DND-41 (cell line): ENCODE measurements at regions not wholly inside any gene's neighbourhood (a gene's known extent, or its start where the extent isn't known, plus 50 kb on each side); places are given as distances from the start of the nearest gene placed in this dataset.

ENCODE experiments used
- ATAC-seq: fragments of 200-7000 bp; cut with Tn5 transposase; 3 replicates; pipeline ENCODE4 v1.9.1; 2021; ENCODE audit warnings: low read depth; ENCODE audit not compliant: insufficient read depth
- DNase-seq: peaks from one replicate; pipeline ENCODE4 v3.0.0-alpha.2; 2020
- H2AFZ ChIP-seq: 2 replicates; pipeline ENCODE4 v1.6.0; 2012; ENCODE audit warnings: low read depth, low read length
- H3K27ac ChIP-seq: 2 replicates; pipeline ENCODE4 v1.5.1; 2012; ENCODE audit warnings: low read length, inconsistent platforms
- H3K27me3 ChIP-seq: fragments of 200-600 bp; sonication (generic); 2 replicates; pipeline ENCODE4 v1.6.0; 2012; ENCODE audit warnings: low read length, mild to moderate bottlenecking, inconsistent platforms; ENCODE audit not compliant: insufficient read depth, poor library complexity
- H3K36me3 ChIP-seq: 2 replicates; pipeline ENCODE4 v1.5.1; 2012; ENCODE audit warnings: low read length, inconsistent platforms; ENCODE audit not compliant: insufficient read depth
- H3K4me1 ChIP-seq: 2 replicates; pipeline ENCODE4 v1.5.1; 2012; ENCODE audit warnings: mild to moderate bottlenecking, low read length; ENCODE audit not compliant: insufficient read depth
- H3K4me2 ChIP-seq: 2 replicates; pipeline ENCODE4 v1.6.0; 2012; ENCODE audit warnings: mild to moderate bottlenecking, moderate library complexity, low read length, inconsistent platforms; ENCODE audit not compliant: insufficient read depth
- H3K4me3 ChIP-seq, 2 experiments: fragments of 200-600 bp in 1 of 2; shearing (Covaris generic) in 1 of 2; 2 replicates each; pipeline ENCODE4 v1.5.1; 2012 to 2016; ENCODE audit warnings: inconsistent platforms in 2 of 2, low read length in 2 of 2, mild to moderate bottlenecking in 2 of 2, low read depth in 1 of 2, moderate library complexity in 1 of 2
- H3K79me2 ChIP-seq: 2 replicates; pipeline ENCODE4 v1.6.0; 2012; ENCODE audit warnings: low read length, inconsistent platforms; ENCODE audit not compliant: insufficient read depth
- H3K9ac ChIP-seq: 2 replicates; pipeline ENCODE4 v1.6.0; 2012; ENCODE audit warnings: low read depth, mild to moderate bottlenecking, inconsistent platforms, low read length, moderate library complexity
- H3K9me3 ChIP-seq: 2 replicates; pipeline ENCODE4 v1.5.1; 2012; ENCODE audit warnings: low read length, moderate library complexity, mild to moderate bottlenecking, inconsistent platforms; ENCODE audit not compliant: insufficient read depth, severe bottlenecking
- H4K20me1 ChIP-seq: 2 replicates; pipeline ENCODE4 v1.6.0; 2012; ENCODE audit warnings: low read length; ENCODE audit not compliant: insufficient read depth
- EZH2 ChIP-seq: IDR thresholded peaks from 3 replicates; pipeline ENCODE4 v1.6.1; 2012; ENCODE audit warnings: borderline replicate concordance, low read depth, mild to moderate bottlenecking, moderate library complexity, low read length, inconsistent platforms; ENCODE audit not compliant: severe bottlenecking
- TF ChIP-seq, protein P1 (sequence below): IDR thresholded peaks from 2 replicates; pipeline ENCODE4 v1.5.1; 2012; ENCODE audit warnings: borderline replicate concordance, low read length, moderate library complexity, mild to moderate bottlenecking; ENCODE audit not compliant: poor library complexity, severe bottlenecking; ENCODE audit errors: extremely low read depth

DNA sequence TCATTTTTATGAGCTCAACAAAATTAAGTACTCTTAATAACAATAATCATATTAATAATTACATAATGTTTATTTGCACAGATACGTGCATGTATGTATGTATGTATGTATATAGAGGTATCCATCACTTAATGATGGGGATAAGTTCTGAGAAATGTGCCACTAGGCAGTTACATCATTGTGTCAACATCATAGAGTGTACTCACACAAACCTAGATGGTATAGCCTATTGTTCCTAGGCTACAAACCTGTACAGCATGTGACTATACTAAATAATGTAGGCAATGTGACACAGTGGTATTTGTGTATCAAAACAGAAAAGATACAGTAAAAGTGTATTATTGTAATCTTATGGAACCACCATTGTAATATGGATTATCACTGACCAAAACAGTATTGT, 874.7 kb upstream of the GBE1 start:
- Histone ChIP-seq H3K9ac (no peak overlapping the region), H3K27ac (no peak overlapping the region), H3K27me3 (no peaks in the 10 kb centered on the region), H3K4me1 (peaks cover 3% of the 10 kb centered on the region; the same call in 1 of the 2 replicates), H4K20me1 (no peaks in the 10 kb centered on the region), H3K36me3 (no peaks in the 10 kb centered on the region), H3K4me3 (no peak overlapping the region), H3K4me2 (no peak overlapping the region), H2AFZ (no peak overlapping the region), H3K9me3 (peaks cover 8% of the 10 kb centered on the region), H3K79me2 (no peaks in the 10 kb centered on the region)
- DNase-seq (no peak), ATAC-seq (no peak)
- TF ChIP-seq, protein P1, sequence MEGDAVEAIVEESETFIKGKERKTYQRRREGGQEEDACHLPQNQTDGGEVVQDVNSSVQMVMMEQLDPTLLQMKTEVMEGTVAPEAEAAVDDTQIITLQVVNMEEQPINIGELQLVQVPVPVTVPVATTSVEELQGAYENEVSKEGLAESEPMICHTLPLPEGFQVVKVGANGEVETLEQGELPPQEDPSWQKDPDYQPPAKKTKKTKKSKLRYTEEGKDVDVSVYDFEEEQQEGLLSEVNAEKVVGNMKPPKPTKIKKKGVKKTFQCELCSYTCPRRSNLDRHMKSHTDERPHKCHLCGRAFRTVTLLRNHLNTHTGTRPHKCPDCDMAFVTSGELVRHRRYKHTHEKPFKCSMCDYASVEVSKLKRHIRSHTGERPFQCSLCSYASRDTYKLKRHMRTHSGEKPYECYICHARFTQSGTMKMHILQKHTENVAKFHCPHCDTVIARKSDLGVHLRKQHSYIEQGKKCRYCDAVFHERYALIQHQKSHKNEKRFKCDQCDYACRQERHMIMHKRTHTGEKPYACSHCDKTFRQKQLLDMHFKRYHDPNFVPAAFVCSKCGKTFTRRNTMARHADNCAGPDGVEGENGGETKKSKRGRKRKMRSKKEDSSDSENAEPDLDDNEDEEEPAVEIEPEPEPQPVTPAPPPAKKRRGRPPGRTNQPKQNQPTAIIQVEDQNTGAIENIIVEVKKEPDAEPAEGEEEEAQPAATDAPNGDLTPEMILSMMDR, result no peak
- no peak for TF ChIP-seq EZH2

DNA sequence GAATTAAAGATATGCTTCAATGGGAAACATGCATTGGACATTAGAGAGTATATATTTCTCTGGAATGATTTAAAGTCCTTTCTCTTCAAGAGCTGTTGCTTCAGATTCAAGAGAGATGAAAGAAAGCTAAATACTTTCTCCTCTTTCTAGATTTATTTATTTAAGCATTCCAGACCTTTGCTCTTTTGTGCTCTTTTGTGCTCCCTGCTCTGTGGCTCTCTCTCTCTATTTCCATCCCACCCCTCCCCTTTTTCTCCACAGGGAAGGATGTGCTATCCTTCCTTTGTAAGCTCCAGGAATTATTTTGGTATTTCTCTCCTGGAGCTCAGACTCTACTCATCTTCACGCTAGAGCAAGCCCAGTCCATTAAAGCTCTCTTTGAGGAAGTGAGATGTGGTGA, 871.9 kb upstream of the GBE1 start:
- H4K20me1 ChIP-seq, result no peaks in the 10 kb centered on the region
- H3K79me2 ChIP-seq, result no peaks in the 10 kb centered on the region
- TF ChIP-seq EZH2, result no peak
- TF ChIP-seq, protein P1, result no peak
- H3K27me3 ChIP-seq, result no peaks in the 10 kb centered on the region
- ATAC-seq, result no peak
- H3K4me1 ChIP-seq, result peaks cover 3% of the 10 kb centered on the region; the same call in 1 of the 2 replicates
- DNase-seq, result no peak
- no peaks in the 10 kb centered on the region for H3K36me3 ChIP-seq
- no peak overlapping the region for H3K9ac ChIP-seq
- H3K4me3 ChIP-seq, result no peak overlapping the region
- H3K27ac ChIP-seq, result no peak overlapping the region
- H3K4me2 ChIP-seq, result no peak overlapping the region
- no peaks in the 10 kb centered on the region for H3K9me3 ChIP-seq
- H2AFZ ChIP-seq, result no peak overlapping the region

DNA sequence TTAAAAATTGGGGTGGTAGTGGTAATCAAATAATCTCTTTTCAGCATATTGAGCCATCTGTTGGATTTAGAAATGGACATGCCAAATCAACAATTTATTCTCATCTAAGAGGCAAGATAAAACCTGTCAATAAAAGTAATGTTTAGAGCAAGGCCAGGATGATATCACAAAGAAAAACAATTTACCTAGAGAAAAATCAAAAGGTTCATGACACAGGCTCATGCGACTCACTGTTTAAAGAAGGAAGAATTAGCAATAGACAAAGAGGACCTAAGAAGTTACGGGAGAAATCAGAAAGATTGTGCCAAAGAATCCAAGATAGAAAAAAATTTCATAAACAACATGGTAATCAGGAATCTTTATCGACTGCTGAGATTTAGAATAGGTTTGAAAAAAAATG, 868.5 kb upstream of the GBE1 start:
- H3K79me2 ChIP-seq, result no peaks in the 10 kb centered on the region
- no peak overlapping the region for H3K9ac ChIP-seq
- no peak for ATAC-seq
- no peak for DNase-seq
- no peaks in the 10 kb centered on the region for H3K9me3 ChIP-seq
- no peak overlapping the region for H3K27ac ChIP-seq
- TF ChIP-seq, protein P1, result no peak
- no peak for TF ChIP-seq EZH2
- no peaks in the 10 kb centered on the region for H3K27me3 ChIP-seq
- H3K4me2 ChIP-seq, result no peak overlapping the region
- no peaks in the 10 kb centered on the region for H3K36me3 ChIP-seq
- H2AFZ ChIP-seq, result no peak overlapping the region
- peaks cover 3% of the 10 kb centered on the region; the same call in 1 of the 2 replicates for H3K4me1 ChIP-seq
- no peaks in the 10 kb centered on the region for H4K20me1 ChIP-seq
- no peak overlapping the region for H3K4me3 ChIP-seq

DNA sequence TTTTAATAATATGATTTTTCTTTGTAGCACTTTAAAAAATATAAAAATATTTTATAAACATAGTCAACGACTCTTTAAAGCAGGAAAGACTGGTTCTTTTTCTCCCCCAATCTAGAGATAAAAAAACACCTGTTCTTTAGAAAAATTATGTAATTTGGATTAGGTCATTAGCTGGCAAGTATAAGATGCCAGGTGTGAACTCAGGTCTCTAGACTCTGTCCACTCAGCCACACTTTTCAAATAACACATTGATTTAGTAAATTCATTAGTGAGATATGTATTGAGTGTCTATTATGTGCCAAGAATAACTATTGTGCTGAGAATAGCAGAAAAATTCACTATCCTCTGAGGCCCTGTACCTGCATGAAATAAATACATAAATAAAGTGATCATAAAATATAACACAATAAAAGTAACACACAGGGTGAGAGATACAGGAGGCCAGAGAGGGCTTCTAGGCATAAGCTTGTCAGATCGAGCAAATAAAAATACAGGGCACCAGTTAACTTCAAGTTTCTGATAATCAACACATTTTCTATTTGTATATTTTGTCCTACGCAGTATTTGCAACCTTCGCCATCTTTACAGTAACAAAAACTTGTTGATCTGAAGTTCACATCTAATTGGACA, 867.1 kb upstream of the GBE1 start:
- no peaks in the 10 kb centered on the region for H3K4me1 ChIP-seq
- no peak overlapping the region for H3K9ac ChIP-seq
- no peaks in the 10 kb centered on the region for H3K36me3 ChIP-seq
- H2AFZ ChIP-seq, result no peak overlapping the region
- DNase-seq, result no peak
- no peak for ATAC-seq
- H3K4me3 ChIP-seq, result no peak overlapping the region
- TF ChIP-seq, protein P1, result no peak
- TF ChIP-seq EZH2, result no peak
- no peaks in the 10 kb centered on the region for H3K27me3 ChIP-seq
- no peak overlapping the region for H3K4me2 ChIP-seq
- H3K79me2 ChIP-seq, result no peaks in the 10 kb centered on the region
- H3K9me3 ChIP-seq, result no peaks in the 10 kb centered on the region
- no peaks in the 10 kb centered on the region for H4K20me1 ChIP-seq
- no peak overlapping the region for H3K27ac ChIP-seq
